Adrenal gland (tissue), 9 donors: ENCODE measurements at regions not wholly inside any gene's neighbourhood (a gene's known extent, or its start where the extent isn't known, plus 50 kb on each side); places are given as distances from the start of the nearest gene placed in this dataset.

Experiments used
- DNase-seq, 7 donors: peaks; one replicate each; pipeline ENCODE4 v3.0.0-alpha.2; 2019 to 2020
- H3K27ac ChIP-seq, 5 donors: fragments of 200-600 bp; sonication (generic) in 4 of 5; 1 replicate in 3 of 5; 2 replicates in 2 of 5; pipeline versions ENCODE4 v1.5.1 to v1.8.0; 2016 to 2020; ENCODE audit warnings: mild to moderate bottlenecking in 1 of 5
- H3K27me3 ChIP-seq: fragments of 200-600 bp; 2 replicates; pipeline ENCODE4 v1.8.0; 2021
- H3K36me3 ChIP-seq, 2 donors: fragments of 200-600 bp; replicated peaks in 1 of 2; 1 replicate in 1 of 2; 2 replicates in 1 of 2; pipeline versions ENCODE4 v1.5.1 to v1.8.0; 2018 to 2022
- H3K4me1 ChIP-seq, 2 donors: fragments of 200-600 bp; replicated peaks in 1 of 2; 1 replicate in 1 of 2; 2 replicates in 1 of 2; pipeline versions ENCODE4 v1.5.1 to v1.8.0; 2018 to 2021
- H3K4me3 ChIP-seq, 4 donors: fragments of 200-600 bp; sonication (generic) in 3 of 4; one replicate each; pipeline ENCODE4 v1.5.1; 2016 to 2018
- H3K9me3 ChIP-seq, 3 donors: fragments of 200-600 bp; sonication (generic) in 1 of 3; replicated peaks in 1 of 3; 1 replicate in 2 of 3; 2 replicates in 1 of 3; pipeline versions ENCODE4 v1.5.1 to v1.8.0; 2016 to 2021
- POLR2A ChIP-seq, 2 donors: fragments of 450-650 bp; IDR thresholded peaks; one replicate each; pipeline ENCODE4 v1.6.1; 2017; ENCODE audit warnings: antibody characterized with exemption in 2 of 2, mild to moderate bottlenecking in 2 of 2, moderate library complexity in 1 of 2
- WGBS, 4 donors: extraction: QIAGEN DNeasy Blood & Tissue Kit in 2 of 4; methylation state at CpG; one replicate each; pipeline versions ENCODE4 v1.1.5 to v1.1.7; 2013 to 2017; 5-methylcytosine and 5-hydroxymethylcytosine counted together
- intact Hi-C, 2 donors: fragments of 100-400 bp; cut with DNase I; formaldehyde crosslinking; loops; one replicate each; pipeline versions ENCODE4 v1.14.1 to v1.15.0; 2022 to 2023
- TF ChIP-seq, protein P1 (sequence below), 6 experiments: fragments of 450-650 bp in 4 of 6; fragments of 200-600 bp in 2 of 6; sonication (generic) in 1 of 6; IDR thresholded peaks; 1 replicate in 5 of 6; 2 replicates in 1 of 6; pipeline versions ENCODE4 v1.5.1 to v1.8.0; 2016 to 2021; ENCODE audit warnings: antibody characterized with exemption in 6 of 6, mild to moderate bottlenecking in 2 of 6, moderate library complexity in 1 of 6
- donor health status: healthy with polysubstance abuse.
- donor health status: Bipolar disorder and iron deficiency.
- donor health status: DM: yes; HTN: yes; CAD: no.
- donor health status: DM: no; HTN: no; CAD: no.
- donor health status: DM: no; HTN: no; CAD: no.

DNA sequence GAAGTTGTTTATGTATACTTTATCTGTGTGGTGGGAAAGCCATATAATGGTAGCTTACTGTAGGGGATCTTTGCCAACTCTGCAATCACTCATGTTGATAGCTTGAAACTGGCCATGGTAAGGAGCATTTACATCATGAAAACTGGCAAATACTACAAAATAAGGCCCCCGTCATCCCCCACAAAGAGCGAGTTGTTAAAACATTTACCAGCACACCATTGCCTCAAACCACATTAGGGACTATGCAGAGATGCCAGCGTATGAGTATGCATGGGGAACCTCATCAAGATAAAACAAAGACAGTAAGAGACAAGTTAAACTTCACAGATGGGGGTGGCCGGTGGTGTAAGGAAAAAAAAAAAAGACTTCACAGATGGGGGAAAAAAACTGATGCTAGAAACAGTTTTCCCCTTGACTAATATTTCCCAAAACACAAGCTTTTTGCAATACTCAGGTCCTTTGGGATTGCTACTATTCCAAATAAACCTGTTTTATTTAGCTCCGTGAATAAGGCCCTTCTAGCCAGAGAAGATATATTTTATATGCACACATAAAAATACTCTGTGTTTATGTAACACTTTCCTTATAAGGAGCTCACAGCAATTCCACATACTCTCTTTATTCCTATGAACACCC lies 70.6 kb upstream of the SERP2 start:
- no peaks in the 10 kb centered on the region for H3K36me3 ChIP-seq
- H3K4me1 ChIP-seq: peaks cover 0 to 34% of the 10 kb centered on the region in 2 donors
- no peaks in the 10 kb centered on the region for H3K27me3 ChIP-seq
- no peak overlapping the region for H3K4me3 ChIP-seq
- no peak overlapping the region for H3K27ac ChIP-seq
- DNase-seq: no peak
- intact Hi-C loops: no loop called here
- 81 to 92% (median 88%) methylated on average over 5 of the region's 5 CpGs for WGBS, 4 donors
- no peaks in the 10 kb centered on the region for H3K9me3 ChIP-seq
- no peak for TF ChIP-seq POLR2A (IDR thresholded peaks at IDR 0.05)
- TF ChIP-seq, protein P1, sequence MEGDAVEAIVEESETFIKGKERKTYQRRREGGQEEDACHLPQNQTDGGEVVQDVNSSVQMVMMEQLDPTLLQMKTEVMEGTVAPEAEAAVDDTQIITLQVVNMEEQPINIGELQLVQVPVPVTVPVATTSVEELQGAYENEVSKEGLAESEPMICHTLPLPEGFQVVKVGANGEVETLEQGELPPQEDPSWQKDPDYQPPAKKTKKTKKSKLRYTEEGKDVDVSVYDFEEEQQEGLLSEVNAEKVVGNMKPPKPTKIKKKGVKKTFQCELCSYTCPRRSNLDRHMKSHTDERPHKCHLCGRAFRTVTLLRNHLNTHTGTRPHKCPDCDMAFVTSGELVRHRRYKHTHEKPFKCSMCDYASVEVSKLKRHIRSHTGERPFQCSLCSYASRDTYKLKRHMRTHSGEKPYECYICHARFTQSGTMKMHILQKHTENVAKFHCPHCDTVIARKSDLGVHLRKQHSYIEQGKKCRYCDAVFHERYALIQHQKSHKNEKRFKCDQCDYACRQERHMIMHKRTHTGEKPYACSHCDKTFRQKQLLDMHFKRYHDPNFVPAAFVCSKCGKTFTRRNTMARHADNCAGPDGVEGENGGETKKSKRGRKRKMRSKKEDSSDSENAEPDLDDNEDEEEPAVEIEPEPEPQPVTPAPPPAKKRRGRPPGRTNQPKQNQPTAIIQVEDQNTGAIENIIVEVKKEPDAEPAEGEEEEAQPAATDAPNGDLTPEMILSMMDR (IDR thresholded peaks at IDR 0.05): no peak

DNA sequence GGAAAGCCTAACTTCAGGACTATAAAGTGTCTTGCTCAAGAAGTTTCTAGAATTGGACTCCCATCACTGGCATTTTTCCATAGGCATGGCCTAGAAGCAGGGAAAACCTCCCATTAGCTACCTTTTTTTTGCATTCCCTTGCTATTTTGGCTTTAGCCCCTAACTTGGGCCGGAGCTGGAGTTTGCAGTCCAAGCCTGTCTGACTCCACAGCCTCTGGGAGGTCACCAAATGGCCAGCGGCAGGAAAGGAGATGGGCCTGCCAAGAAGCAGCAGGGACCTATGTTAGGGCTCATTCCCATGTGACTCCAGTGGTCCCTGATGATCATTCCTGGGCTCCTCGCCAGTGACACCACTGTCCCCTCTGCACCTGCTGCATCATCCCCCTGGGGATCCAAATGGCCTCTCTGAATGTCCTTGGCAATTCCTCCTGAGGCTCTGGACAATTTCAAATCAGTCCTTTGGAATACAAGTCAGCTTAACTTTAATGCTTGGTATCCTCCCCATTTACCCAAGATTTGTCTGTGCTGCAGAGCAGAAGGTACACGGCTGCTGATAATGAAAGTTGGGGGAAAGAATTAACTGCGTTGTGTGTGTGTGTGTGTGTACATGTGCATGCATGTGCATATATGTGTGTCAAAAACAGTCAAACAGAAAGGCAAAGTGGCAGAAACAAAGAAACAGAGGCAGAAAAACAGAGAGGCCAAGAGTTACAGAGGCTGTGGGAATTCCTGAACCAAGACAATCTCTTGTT lies 69.8 kb upstream of the SERP2 start:
- H3K27ac ChIP-seq: no peak overlapping the region
- H3K4me3 ChIP-seq: no peak overlapping the region
- H3K36me3 ChIP-seq: no peaks in the 10 kb centered on the region
- H3K4me1 ChIP-seq: peaks cover 0 to 34% of the 10 kb centered on the region in 2 donors
- H3K27me3 ChIP-seq: no peaks in the 10 kb centered on the region
- 53 to 76% (median 70%) methylated on average over 5 of the region's 5 CpGs for WGBS, 4 donors
- peak in 6 of 7 donors; percentile 36 to 80 (median 50) for DNase-seq
- no peaks in the 10 kb centered on the region for H3K9me3 ChIP-seq
- intact Hi-C loops: no loop called here
- TF ChIP-seq, protein P1 (IDR thresholded peaks at IDR 0.05): no peak
- TF ChIP-seq POLR2A (IDR thresholded peaks at IDR 0.05): no peak

DNA sequence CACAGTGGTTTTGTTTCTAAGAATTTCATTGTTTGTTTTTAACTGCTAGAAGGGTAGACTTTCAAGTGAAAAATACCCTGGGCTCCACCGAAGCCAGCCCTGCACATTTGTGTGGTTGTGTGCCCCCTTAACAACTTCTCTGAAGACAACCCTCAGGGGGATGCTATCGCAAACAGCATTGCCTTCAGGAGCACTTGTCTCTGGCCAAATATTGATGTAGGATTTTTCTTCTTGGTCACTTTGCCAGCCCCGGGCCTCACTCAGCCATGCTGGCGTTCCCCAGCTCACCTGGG lies 69.2 kb upstream of the SERP2 start:
- peaks cover 0 to 34% of the 10 kb centered on the region in 2 donors for H3K4me1 ChIP-seq
- no peak overlapping the region for H3K4me3 ChIP-seq
- TF ChIP-seq, protein P1 (IDR thresholded peaks at IDR 0.05): no peak
- no peak for TF ChIP-seq POLR2A (IDR thresholded peaks at IDR 0.05)
- H3K27ac ChIP-seq: no peak overlapping the region
- 94 to 97% (median 96%) methylated on average over 4 of the region's 4 CpGs for WGBS, 4 donors
- no peaks in the 10 kb centered on the region for H3K9me3 ChIP-seq
- DNase-seq: no peak
- no peaks in the 10 kb centered on the region for H3K27me3 ChIP-seq
- intact Hi-C loops: no loop called here
- no peaks in the 10 kb centered on the region for H3K36me3 ChIP-seq

DNA sequence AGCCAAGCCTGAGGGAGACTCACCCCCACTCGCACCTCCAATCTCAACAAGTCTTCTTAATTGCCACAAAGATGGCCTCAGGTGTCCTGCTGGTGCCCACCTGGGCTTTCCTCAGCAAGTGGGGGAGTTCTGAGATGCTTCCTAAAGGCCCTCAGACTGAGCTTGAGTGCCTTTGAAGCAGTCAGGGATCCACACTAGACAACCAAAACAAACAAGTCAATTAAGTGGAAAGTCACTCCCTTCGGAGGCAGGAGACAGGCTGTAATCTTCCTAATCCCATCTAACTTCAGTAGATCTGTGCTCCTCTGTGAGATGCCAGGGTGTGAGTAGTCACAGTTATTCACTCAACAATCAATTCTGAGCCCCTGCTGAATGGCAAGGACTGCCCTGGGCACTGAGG lies 68.3 kb upstream of the SERP2 start:
- H3K4me1 ChIP-seq: peaks cover 0 to 34% of the 10 kb centered on the region in 2 donors
- no peak overlapping the region for H3K4me3 ChIP-seq
- H3K9me3 ChIP-seq: no peaks in the 10 kb centered on the region
- no peaks in the 10 kb centered on the region for H3K36me3 ChIP-seq
- no peaks in the 10 kb centered on the region for H3K27me3 ChIP-seq
- intact Hi-C loops: no loop called here
- no peak for TF ChIP-seq POLR2A (IDR thresholded peaks at IDR 0.05)
- TF ChIP-seq, protein P1 (IDR thresholded peaks at IDR 0.05): no peak
- WGBS, 4 donors: 86 to 96% (median 90%) methylated on average over 1 to 2 of the region's 2 CpGs
- no peak for DNase-seq
- no peak overlapping the region for H3K27ac ChIP-seq
